Natural killer cell (primary cell): ENCODE measurements at regions not wholly inside any gene's neighbourhood (a gene's known extent, or its start where the extent isn't known, plus 50 kb on each side); places are given as distances from the start of the nearest gene placed in this dataset.

Experiments used
- ATAC-seq, 3 donors: fragments of 150-1000 bp in 2 of 3; fragments of 200-7000 bp in 1 of 3; cut with Tn5 transposase; 1 replicate in 1 of 3; 2 replicates in 2 of 3; pipeline ENCODE4 v1.10.0; 2021; ENCODE audit warnings: mild to moderate bottlenecking in 2 of 3, moderate library complexity in 2 of 3
- DNase-seq, 2 donors: peaks; one replicate each; pipeline versions ENCODE4 v3.0.0 to v3.0.0-alpha.2; 2013 to 2021; ENCODE audit warnings: mixed read lengths in 1 of 2
- H3K27ac ChIP-seq: one replicate; pipeline ENCODE4 v1.5.1; 2013; ENCODE audit warnings: mild to moderate bottlenecking, low read length
- H3K27me3 ChIP-seq: one replicate; pipeline ENCODE4 v1.6.1; 2013; ENCODE audit warnings: low read length; ENCODE audit not compliant: control insufficient read depth, insufficient read depth
- H3K36me3 ChIP-seq: one replicate; pipeline ENCODE4 v1.6.1; 2013; ENCODE audit warnings: low read length; ENCODE audit not compliant: control insufficient read depth, insufficient read depth
- H3K4me1 ChIP-seq: one replicate; pipeline ENCODE4 v1.6.1; 2013; ENCODE audit warnings: low read length; ENCODE audit not compliant: control insufficient read depth, insufficient read depth
- H3K4me3 ChIP-seq: one replicate; pipeline ENCODE4 v1.5.1; 2013; ENCODE audit warnings: low read length
- H3K9me3 ChIP-seq: one replicate; pipeline ENCODE4 v1.6.1; 2013; ENCODE audit warnings: low read length; ENCODE audit not compliant: control insufficient read depth, insufficient read depth
- H3K27ac Mint-ChIP-seq, 2 donors: one replicate each; pipeline ENCODE4 v1.8.0; 2022; ENCODE audit warnings: mild to moderate bottlenecking in 2 of 2, mixed read lengths in 2 of 2, moderate library complexity in 1 of 2
- H3K27me3 Mint-ChIP-seq, 2 donors: one replicate each; pipeline ENCODE4 v1.8.0; 2022; ENCODE audit warnings: low read depth in 2 of 2, mixed read lengths in 2 of 2
- H3K36me3 Mint-ChIP-seq: one replicate; pipeline ENCODE4 v1.8.0; 2022; ENCODE audit warnings: mixed read lengths
- H3K4me1 Mint-ChIP-seq, 2 donors: one replicate each; pipeline ENCODE4 v1.8.0; 2022; ENCODE audit warnings: mixed read lengths in 2 of 2
- H3K4me3 Mint-ChIP-seq: one replicate; pipeline ENCODE4 v1.8.0; 2022; ENCODE audit warnings: mild to moderate bottlenecking, moderate library complexity, mixed read lengths
- H3K9me3 Mint-ChIP-seq, 2 donors: one replicate each; pipeline ENCODE4 v1.8.0; 2022; ENCODE audit warnings: mixed read lengths in 2 of 2
- CTCF ChIP-seq: fragments of 200-600 bp; IDR thresholded peaks from one replicate; pipeline ENCODE4 v1.8.0; 2022; ENCODE audit warnings: antibody characterized with exemption
- WGBS: methylation state at CpG from one replicate; pipeline ENCODE4 v1.1.7; 2013; ENCODE audit warnings: missing lambda C conversion rate; ENCODE audit not compliant: insufficient coverage; 5-methylcytosine and 5-hydroxymethylcytosine counted together
- intact Hi-C: fragments of 100-400 bp; cut with micrococcal nuclease; formaldehyde crosslinking; loops from one replicate; pipeline ENCODE4 v1.14.2; 2022

- H3K27ac Mint-ChIP-seq, result peak overlapping the region in 1 of 2 donors; percentile 19
- no peak for TF ChIP-seq CTCF
- no peaks in the 10 kb centered on the region for H3K4me1 ChIP-seq
- H3K36me3 ChIP-seq, result no peaks in the 10 kb centered on the region
- H3K9me3 ChIP-seq, result no peaks in the 10 kb centered on the region
- WGBS, result 17% methylated on average over 4 of the region's 5 CpGs
- no peak overlapping the region for H3K27ac ChIP-seq
- H3K4me3 Mint-ChIP-seq, result peak overlapping the region; percentile 21
- no peaks in the 10 kb centered on the region for H3K36me3 Mint-ChIP-seq
- ATAC-seq, result peak in 1 of 3 donors; percentile 63
- DNase-seq, result peak in 1 of 2 donors; percentile 44
- H3K27me3 ChIP-seq, result no peaks in the 10 kb centered on the region
- H3K9me3 Mint-ChIP-seq, result no peaks in the 10 kb centered on the region
- intact Hi-C loops, result no loop called here
- peaks cover 23 to 35% of the 10 kb centered on the region in 2 donors for H3K27me3 Mint-ChIP-seq
- H3K4me1 Mint-ChIP-seq, result peaks cover 12 to 13% of the 10 kb centered on the region in 2 donors
- no peak overlapping the region for H3K4me3 ChIP-seq
These were observed 56.1 kb upstream of the OR4E1 start for GRCh38 chr14:21729703-21730233.

GRCh38 chr14:21725250-21725649 lies 51.6 kb upstream of the OR4E1 start:
- H3K4me1 ChIP-seq, result no peaks in the 10 kb centered on the region
- no peaks in the 10 kb centered on the region for H3K36me3 ChIP-seq
- no peaks in the 10 kb centered on the region for H3K9me3 Mint-ChIP-seq
- H3K4me3 Mint-ChIP-seq, result no peak overlapping the region
- intact Hi-C loops, result no loop called here
- ATAC-seq (no peak), DNase-seq (no peak)
- no peak overlapping the region for H3K27ac Mint-ChIP-seq
- H3K36me3 Mint-ChIP-seq, result no peaks in the 10 kb centered on the region
- WGBS, result no CpG with 5 or more reads among the region's 2 CpGs
- H3K4me1 Mint-ChIP-seq, result peaks cover 7 to 8% of the 10 kb centered on the region in 2 donors
- no peaks in the 10 kb centered on the region for H3K9me3 ChIP-seq
- H3K4me3 ChIP-seq, result no peak overlapping the region
- H3K27me3 Mint-ChIP-seq, result peaks cover 25 to 53% of the 10 kb centered on the region in 2 donors
- no peak for TF ChIP-seq CTCF
- H3K27me3 ChIP-seq, result peaks cover 8% of the 10 kb centered on the region
- H3K27ac ChIP-seq, result no peak overlapping the region

- Histone ChIP-seq H3K4me3 (no peak overlapping the region), H3K27me3 (peaks cover 8% of the 10 kb centered on the region), H3K27ac (no peak overlapping the region), H3K4me1 (no peaks in the 10 kb centered on the region), H3K36me3 (no peaks in the 10 kb centered on the region), H3K9me3 (no peaks in the 10 kb centered on the region)
- H3K4me3 Mint-ChIP-seq, result no peak overlapping the region
- no peaks in the 10 kb centered on the region for H3K9me3 Mint-ChIP-seq
- 84% methylated on average over 7 of the region's 8 CpGs for WGBS
- no peak for ATAC-seq
- intact Hi-C loops, result no loop called here
- no peaks in the 10 kb centered on the region for H3K4me1 Mint-ChIP-seq
- no peaks in the 10 kb centered on the region for H3K36me3 Mint-ChIP-seq
- DNase-seq, result peak in 1 of 2 donors; percentile 31
- H3K27ac Mint-ChIP-seq, result no peak overlapping the region
- peaks cover 22 to 49% of the 10 kb centered on the region in 2 donors for H3K27me3 Mint-ChIP-seq
- TF ChIP-seq CTCF, result no peak
These were observed 50.7 kb upstream of the OR4E1 start for GRCh38 chr14:21724090-21724973.
